Right atrium auricular region (tissue), 2 donors: ENCODE measurements at regions not wholly inside any gene's neighbourhood (a gene's known extent, or its start where the extent isn't known, plus 50 kb on each side); places are given as distances from the start of the nearest gene placed in this dataset.

ENCODE experiments used
- DNase-seq: peaks from one replicate; pipeline ENCODE4 v3.0.0-alpha.2; 2019; ENCODE audit warnings: low spot score
- H3K27ac ChIP-seq, 2 donors: fragments of 200-600 bp; sonication (generic); 1 replicate in 1 of 2; 2 replicates in 1 of 2; pipeline ENCODE4 v1.5.1; 2016 to 2019
- H3K27me3 ChIP-seq, 2 donors: fragments of 200-600 bp; sonication (generic); one replicate each; pipeline versions ENCODE4 v1.5.1 to v1.6.0; 2017 to 2019
- H3K36me3 ChIP-seq: fragments of 200-600 bp; sonication (generic); one replicate; pipeline ENCODE4 v1.5.1; 2016
- H3K4me1 ChIP-seq, 2 donors: fragments of 200-600 bp; sonication (generic); one replicate each; pipeline versions ENCODE4 v1.5.1 to v1.6.0; 2017 to 2019
- H3K4me3 ChIP-seq, 2 donors: fragments of 200-600 bp; sonication (generic); 1 replicate in 1 of 2; 2 replicates in 1 of 2; pipeline ENCODE4 v1.5.1; 2017 to 2019; ENCODE audit warnings: mild to moderate bottlenecking in 1 of 2, moderate library complexity in 1 of 2
- H3K9me3 ChIP-seq, 2 donors: fragments of 200-600 bp; sonication (generic); one replicate each; pipeline ENCODE4 v1.5.1; 2019
- TF ChIP-seq, protein P1 (sequence below), 2 donors: fragments of 200-600 bp; sonication (generic); IDR thresholded peaks; one replicate each; pipeline ENCODE4 v1.5.1; 2019; ENCODE audit warnings: antibody characterized with exemption in 2 of 2

DNA sequence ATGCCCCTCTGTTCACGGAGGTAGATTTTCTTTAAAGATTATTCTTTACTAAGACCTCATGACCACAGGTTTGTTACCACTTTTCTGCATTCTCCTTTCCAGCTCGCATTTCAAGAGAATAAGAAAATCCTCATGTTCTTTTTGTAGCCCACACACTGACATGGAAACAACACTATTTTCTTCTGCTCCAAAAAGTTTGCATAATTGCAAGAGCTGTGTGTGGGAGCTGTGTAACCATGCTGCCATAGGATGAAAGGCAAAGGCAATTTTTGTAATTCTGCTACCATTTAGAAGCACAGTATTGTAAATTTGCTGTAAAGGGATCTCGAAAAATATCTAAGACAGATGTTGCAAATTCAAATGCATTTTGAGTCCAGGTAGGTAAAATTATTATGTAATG is 302.4 kb upstream of the EMCN start:
- Histone ChIP-seq H3K4me3 (no peak overlapping the region), H3K4me1 (no peaks in the 10 kb centered on the region), H3K9me3 (no peaks in the 10 kb centered on the region), H3K27me3 (no peaks in the 10 kb centered on the region), H3K36me3 (no peaks in the 10 kb centered on the region), H3K27ac (no peak overlapping the region)
- TF ChIP-seq, protein P1, sequence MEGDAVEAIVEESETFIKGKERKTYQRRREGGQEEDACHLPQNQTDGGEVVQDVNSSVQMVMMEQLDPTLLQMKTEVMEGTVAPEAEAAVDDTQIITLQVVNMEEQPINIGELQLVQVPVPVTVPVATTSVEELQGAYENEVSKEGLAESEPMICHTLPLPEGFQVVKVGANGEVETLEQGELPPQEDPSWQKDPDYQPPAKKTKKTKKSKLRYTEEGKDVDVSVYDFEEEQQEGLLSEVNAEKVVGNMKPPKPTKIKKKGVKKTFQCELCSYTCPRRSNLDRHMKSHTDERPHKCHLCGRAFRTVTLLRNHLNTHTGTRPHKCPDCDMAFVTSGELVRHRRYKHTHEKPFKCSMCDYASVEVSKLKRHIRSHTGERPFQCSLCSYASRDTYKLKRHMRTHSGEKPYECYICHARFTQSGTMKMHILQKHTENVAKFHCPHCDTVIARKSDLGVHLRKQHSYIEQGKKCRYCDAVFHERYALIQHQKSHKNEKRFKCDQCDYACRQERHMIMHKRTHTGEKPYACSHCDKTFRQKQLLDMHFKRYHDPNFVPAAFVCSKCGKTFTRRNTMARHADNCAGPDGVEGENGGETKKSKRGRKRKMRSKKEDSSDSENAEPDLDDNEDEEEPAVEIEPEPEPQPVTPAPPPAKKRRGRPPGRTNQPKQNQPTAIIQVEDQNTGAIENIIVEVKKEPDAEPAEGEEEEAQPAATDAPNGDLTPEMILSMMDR (IDR thresholded peaks at IDR 0.05) = no peak
- no peak for DNase-seq

DNA sequence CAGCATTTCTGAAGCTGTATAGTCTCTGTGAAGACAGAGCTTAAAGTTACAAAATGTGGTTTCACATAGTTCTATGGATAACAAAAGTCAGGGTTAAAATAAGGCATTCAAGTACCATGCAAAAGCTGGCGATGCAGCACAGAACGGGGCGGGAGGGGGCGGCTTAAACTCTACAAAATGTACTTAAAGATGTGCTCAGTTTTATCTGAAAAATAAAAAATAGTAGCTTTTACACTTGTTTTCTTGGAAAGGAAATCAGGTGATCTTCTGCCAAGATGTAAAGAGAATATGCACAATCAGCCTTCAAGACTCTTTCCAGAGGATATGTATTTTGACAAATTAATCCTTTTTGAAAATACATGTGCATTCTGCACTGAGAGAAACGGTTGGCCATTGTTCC is 301.7 kb upstream of the EMCN start:
- no peak overlapping the region for H3K4me3 ChIP-seq
- H3K27ac ChIP-seq = no peak overlapping the region
- H3K9me3 ChIP-seq = no peaks in the 10 kb centered on the region
- TF ChIP-seq, protein P1 (IDR thresholded peaks at IDR 0.05) = no peak
- no peaks in the 10 kb centered on the region for H3K36me3 ChIP-seq
- no peaks in the 10 kb centered on the region for H3K4me1 ChIP-seq
- H3K27me3 ChIP-seq = no peaks in the 10 kb centered on the region
- DNase-seq = no peak

DNA sequence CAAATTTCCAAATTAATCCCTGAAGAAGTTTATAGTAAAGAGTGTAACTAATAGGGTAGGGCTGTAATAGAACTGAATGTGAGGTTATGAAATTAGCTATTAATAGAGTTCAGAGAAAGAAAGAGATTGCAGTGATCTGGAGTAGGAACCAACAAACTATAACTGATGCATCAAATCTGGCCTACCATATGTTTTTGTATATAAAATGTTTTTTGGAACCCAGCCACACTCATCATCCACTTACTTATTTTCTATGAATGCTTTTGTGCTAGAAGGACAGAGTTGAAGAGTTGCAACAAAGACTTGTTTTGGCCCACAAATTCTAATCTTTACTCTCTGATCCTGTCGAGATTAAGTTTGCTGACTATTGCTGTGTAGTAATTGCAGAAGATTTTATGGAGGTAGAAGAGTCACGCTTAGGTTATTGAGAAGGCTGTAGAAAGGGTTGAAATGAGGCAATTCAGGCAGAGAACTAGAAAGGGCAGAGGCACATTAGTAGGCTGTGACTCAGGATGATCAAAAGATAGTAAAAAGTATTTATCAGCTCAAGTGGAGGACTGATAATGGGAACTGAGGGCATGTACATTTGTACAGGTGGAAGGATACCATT is 298.7 kb upstream of the EMCN start:
- H3K27me3 ChIP-seq = no peaks in the 10 kb centered on the region
- no peaks in the 10 kb centered on the region for H3K9me3 ChIP-seq
- TF ChIP-seq, protein P1 (IDR thresholded peaks at IDR 0.05) = no peak
- no peak overlapping the region for H3K27ac ChIP-seq
- no peak overlapping the region for H3K4me3 ChIP-seq
- no peaks in the 10 kb centered on the region for H3K36me3 ChIP-seq
- H3K4me1 ChIP-seq = no peaks in the 10 kb centered on the region
- no peak for DNase-seq

DNA sequence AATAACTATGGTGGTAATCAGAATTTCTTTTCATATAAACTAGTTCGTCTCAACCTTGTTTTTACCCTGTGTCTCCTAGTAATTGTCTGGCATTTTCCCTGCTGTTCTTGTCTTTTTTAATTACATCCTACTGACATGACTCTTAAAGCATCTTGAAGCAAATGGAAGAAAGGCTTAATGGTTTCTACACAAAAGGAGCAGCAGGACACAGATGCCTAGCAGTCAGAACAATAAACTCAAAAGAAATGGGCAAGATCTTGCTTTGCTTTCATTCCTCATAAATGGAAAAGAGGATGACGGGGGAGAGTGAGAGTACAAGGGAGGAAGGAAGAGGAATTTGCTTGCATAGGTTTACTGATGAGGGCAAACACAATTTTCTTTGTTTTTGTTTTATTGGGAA is 293.2 kb upstream of the EMCN start:
- Histone ChIP-seq H3K36me3 (no peaks in the 10 kb centered on the region), H3K4me1 (no peaks in the 10 kb centered on the region), H3K27ac (no peak overlapping the region), H3K27me3 (no peaks in the 10 kb centered on the region), H3K4me3 (no peak overlapping the region), H3K9me3 (no peaks in the 10 kb centered on the region)
- TF ChIP-seq, protein P1 (IDR thresholded peaks at IDR 0.05) = no peak
- no peak for DNase-seq

DNA sequence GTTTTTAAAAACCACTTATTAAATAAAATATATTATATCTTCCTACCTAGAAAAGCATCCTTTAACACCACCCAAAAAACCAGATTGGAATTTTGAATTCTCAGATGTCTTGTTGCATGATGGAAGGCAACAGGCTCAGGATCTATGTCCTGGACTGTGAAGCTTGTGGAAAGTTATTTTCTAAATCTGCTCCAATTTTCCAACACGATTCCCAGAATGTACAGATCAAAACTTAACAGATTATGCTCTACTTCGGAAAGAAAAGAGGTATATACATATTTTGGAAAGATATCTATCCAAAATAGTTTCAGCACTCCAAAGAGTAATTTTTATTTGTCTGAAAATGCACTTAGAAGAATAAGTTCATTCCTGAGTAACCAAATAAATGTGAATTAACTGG is 291.7 kb upstream of the EMCN start:
- TF ChIP-seq, protein P1 (IDR thresholded peaks at IDR 0.05) = no peak
- H3K36me3 ChIP-seq = no peaks in the 10 kb centered on the region
- H3K4me1 ChIP-seq = no peaks in the 10 kb centered on the region
- H3K4me3 ChIP-seq = no peak overlapping the region
- H3K9me3 ChIP-seq = no peaks in the 10 kb centered on the region
- H3K27ac ChIP-seq = no peak overlapping the region
- H3K27me3 ChIP-seq = no peaks in the 10 kb centered on the region
- DNase-seq = no peak

DNA sequence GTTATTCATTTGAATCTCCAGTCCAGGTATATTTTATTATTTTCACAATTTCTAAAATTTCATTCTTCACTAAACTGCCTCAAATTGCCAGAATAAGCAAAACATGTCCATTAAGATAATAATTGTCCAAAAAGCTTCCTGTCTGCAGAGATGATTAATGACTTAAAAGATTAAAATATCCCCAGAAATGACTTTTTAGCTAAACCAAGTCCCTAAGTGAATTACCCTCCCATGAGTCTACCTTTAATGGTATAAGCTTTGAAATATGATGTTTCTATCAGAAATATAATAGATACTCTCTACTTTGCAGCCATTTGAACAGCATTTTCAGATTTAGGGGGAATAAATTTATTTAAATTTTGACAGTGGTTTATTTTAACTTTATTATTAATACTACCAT is 289.2 kb upstream of the EMCN start:
- no peak for DNase-seq
- Histone ChIP-seq H3K4me3 (no peak overlapping the region), H3K27ac (no peak overlapping the region), H3K27me3 (no peaks in the 10 kb centered on the region), H3K9me3 (no peaks in the 10 kb centered on the region), H3K4me1 (no peaks in the 10 kb centered on the region), H3K36me3 (no peaks in the 10 kb centered on the region)
- TF ChIP-seq, protein P1 (IDR thresholded peaks at IDR 0.05) = no peak
